B cell (primary cell): ENCODE measurements at regions not wholly inside any gene's neighbourhood (a gene's known extent, or its start where the extent isn't known, plus 50 kb on each side); places are given as distances from the start of the nearest gene placed in this dataset.

Experiments
- ATAC-seq: fragments of 200-7000 bp; cut with Tn5 transposase; one replicate; pipeline ENCODE4 v1.10.0; 2021; ENCODE audit warnings: low read depth, mild to moderate bottlenecking, moderate number of reproducible peaks, moderate library complexity
- CTCF ChIA-PET: fragments of 350-600 bp; sonication (Branson Sonifier 250); formaldehyde crosslinking; loops from one replicate; lab custom pipeline; 2021; ENCODE audit warnings: antibody characterized with exemption, inconsistent platforms; lab: Charles Lee
- POLR2A ChIA-PET: fragments of 350-600 bp; sonication (Branson Sonifier 250); formaldehyde crosslinking; loops from one replicate; lab custom pipeline; 2021; ENCODE audit warnings: antibody characterized with exemption; lab: Charles Lee
- DNase-seq: peaks from one replicate; pipeline ENCODE4 v3.0.0; 2013
- H2AFZ ChIP-seq: 2 replicates; pipeline ENCODE4 v1.6.1; 2012; ENCODE audit warnings: mild to moderate bottlenecking, low read depth, low read length; ENCODE audit not compliant: insufficient read depth, poor library complexity, severe bottlenecking
- H3K27ac ChIP-seq, 2 donors: 1 replicate in 1 of 2; 2 replicates in 1 of 2; pipeline ENCODE4 v1.5.1; 2012 to 2013; ENCODE audit warnings: low read length in 2 of 2, mild to moderate bottlenecking in 2 of 2, moderate library complexity in 1 of 2
- H3K27me3 ChIP-seq, 4 experiments: fragments of 200-600 bp in 1 of 4; sonication (generic) in 1 of 4; replicated peaks in 1 of 4; 1 replicate in 2 of 4; 2 replicates in 2 of 4; pipeline versions ENCODE4 v1.6.1 to v1.7.0; 2013 to 2016; ENCODE audit warnings: low read length in 3 of 4, mild to moderate bottlenecking in 2 of 4, mixed read lengths in 1 of 4, moderate library complexity in 1 of 4; ENCODE audit not compliant: insufficient read depth in 4 of 4, control insufficient read depth in 3 of 4; ENCODE audit errors: control extremely low read depth in 1 of 4
- H3K36me3 ChIP-seq, 2 experiments: replicated peaks in 1 of 2; 1 replicate in 1 of 2; 2 replicates in 1 of 2; pipeline versions ENCODE4 v1.6.1 to v1.7.1; 2013; ENCODE audit warnings: low read length in 1 of 2; ENCODE audit not compliant: insufficient read depth in 2 of 2, control insufficient read depth in 1 of 2; ENCODE audit errors: control extremely low read depth in 1 of 2, extremely low read depth in 1 of 2
- H3K4me1 ChIP-seq, 2 donors: fragments of 200-600 bp in 1 of 2; sonication (generic) in 1 of 2; 1 replicate in 1 of 2; 2 replicates in 1 of 2; pipeline versions ENCODE4 v1.5.1 to v1.6.1; 2013 to 2017; ENCODE audit warnings: low read length in 2 of 2; ENCODE audit not compliant: control insufficient read depth in 2 of 2, insufficient read depth in 2 of 2
- H3K4me2 ChIP-seq: replicated peaks from 2 replicates; pipeline ENCODE3; 2012; ENCODE audit warnings: mild to moderate bottlenecking, low read depth, low read length; ENCODE audit not compliant: poor library complexity, severe bottlenecking
- H3K4me3 ChIP-seq, 5 experiments: fragments of 200-600 bp in 1 of 5; sonication (generic) in 1 of 5; 1 replicate in 3 of 5; 2 replicates in 2 of 5; pipeline versions ENCODE4 v1.5.1 to v1.7.0; 2011 to 2016; ENCODE audit warnings: low read length in 4 of 5, mild to moderate bottlenecking in 4 of 5, low read depth in 2 of 5, control low read depth in 1 of 5, moderate library complexity in 1 of 5; ENCODE audit not compliant: insufficient read depth in 1 of 5; ENCODE audit errors: control extremely low read depth in 1 of 5, extremely low read depth in 1 of 5
- H3K79me2 ChIP-seq: fragments of 200-600 bp; sonication (generic); one replicate; pipeline ENCODE4 v1.6.0; 2016; ENCODE audit warnings: low read length; ENCODE audit not compliant: control insufficient read depth, insufficient read depth
- H3K9ac ChIP-seq: fragments of 200-600 bp; sonication (generic); 2 replicates; pipeline ENCODE4 v1.6.1; 2017; ENCODE audit warnings: mild to moderate bottlenecking, low read length, moderate library complexity
- H3K9me3 ChIP-seq, 3 donors: one replicate each; pipeline versions ENCODE4 v1.6.1 to v1.7.1; 2013; ENCODE audit warnings: low read length in 2 of 3; ENCODE audit not compliant: control insufficient read depth in 2 of 3, insufficient read depth in 1 of 3; ENCODE audit errors: control extremely low read depth in 1 of 3
- H4K20me1 ChIP-seq: 2 replicates; pipeline ENCODE4 v1.6.0; 2012; ENCODE audit warnings: mild to moderate bottlenecking, low read length; ENCODE audit not compliant: insufficient read depth, control insufficient read depth, poor library complexity, severe bottlenecking
- H3K27ac Mint-ChIP-seq: one replicate; pipeline ENCODE4 v1.8.0; 2021; ENCODE audit warnings: mixed read lengths
- H3K27me3 Mint-ChIP-seq: one replicate; pipeline ENCODE4 v1.8.0; 2021; ENCODE audit warnings: mixed read lengths
- H3K4me1 Mint-ChIP-seq: one replicate; pipeline ENCODE4 v1.8.0; 2021; ENCODE audit warnings: mixed read lengths
- H3K4me3 Mint-ChIP-seq: one replicate; pipeline ENCODE4 v1.8.0; 2021; ENCODE audit warnings: mixed read lengths
- H3K9me3 Mint-ChIP-seq: one replicate; pipeline ENCODE4 v1.8.0; 2022; ENCODE audit warnings: mixed read lengths; ENCODE audit not compliant: insufficient read depth
- EZH2 ChIP-seq: IDR thresholded peaks from 2 replicates; pipeline ENCODE4 v1.6.1; 2012; ENCODE audit warnings: borderline replicate concordance, low read depth, mild to moderate bottlenecking, moderate library complexity, low read length; ENCODE audit not compliant: insufficient read depth, poor library complexity, severe bottlenecking
- WGBS: methylation state at CpG from one replicate; pipeline ENCODE4 v1.1.5; 2013; ENCODE audit warnings: missing lambda C conversion rate; ENCODE audit not compliant: insufficient coverage; 5-methylcytosine and 5-hydroxymethylcytosine counted together
- intact Hi-C: fragments of 100-400 bp; cut with micrococcal nuclease; formaldehyde crosslinking; loops from one replicate; pipeline ENCODE4 v1.10.0; 2022
- TF ChIP-seq, protein P1 (sequence below): fragments of 200-600 bp; IDR thresholded peaks from one replicate; pipeline ENCODE4 v1.8.0; 2022; ENCODE audit warnings: antibody characterized with exemption, mild to moderate bottlenecking

DNA sequence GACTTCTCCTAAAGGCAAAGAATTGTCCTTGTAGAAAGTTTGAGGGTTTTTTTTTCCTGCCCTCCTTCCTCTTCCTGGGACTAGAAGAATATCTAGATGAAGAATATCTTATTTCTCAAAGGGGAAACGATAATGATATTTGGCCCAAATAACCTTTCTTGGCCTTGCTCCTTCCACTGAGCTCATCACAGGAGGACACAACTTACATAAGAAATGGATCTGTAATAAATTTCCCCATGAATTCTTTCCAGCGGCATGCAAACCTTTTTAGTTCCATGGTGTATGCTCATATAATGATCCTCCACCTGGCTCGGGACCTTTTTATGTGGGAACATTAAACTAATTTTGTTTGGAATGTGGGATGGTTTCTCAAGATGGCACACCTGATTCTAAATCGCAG, 304.4 kb downstream of the DMRT2 start:
- Mint-ChIP-seq H3K27me3 (no peaks in the 10 kb centered on the region), H3K4me1 (no peaks in the 10 kb centered on the region), H3K4me3 (no peak overlapping the region), H3K9me3 (no peaks in the 10 kb centered on the region), H3K27ac (no peak overlapping the region)
- ChIA-PET CTCF (no interaction called here), POLR2A (no interaction called here)
- Histone ChIP-seq H2AFZ (no peak overlapping the region), H3K4me1 (no peaks in the 10 kb centered on the region), H3K27me3 (no peaks in the 10 kb centered on the region), H3K36me3 (no peaks in the 10 kb centered on the region), H3K4me3 (no peak overlapping the region), H3K79me2 (no peaks in the 10 kb centered on the region), H3K27ac (no peak overlapping the region), H3K9me3 (peaks cover 0 to 9% (median 0%) of the 10 kb centered on the region in 3 donors), H3K9ac (no peak overlapping the region), H4K20me1 (no peaks in the 10 kb centered on the region), H3K4me2 (no peak overlapping the region)
- no peak for ATAC-seq
- intact Hi-C loops: no loop called here
- no peak for TF ChIP-seq EZH2
- TF ChIP-seq, protein P1, sequence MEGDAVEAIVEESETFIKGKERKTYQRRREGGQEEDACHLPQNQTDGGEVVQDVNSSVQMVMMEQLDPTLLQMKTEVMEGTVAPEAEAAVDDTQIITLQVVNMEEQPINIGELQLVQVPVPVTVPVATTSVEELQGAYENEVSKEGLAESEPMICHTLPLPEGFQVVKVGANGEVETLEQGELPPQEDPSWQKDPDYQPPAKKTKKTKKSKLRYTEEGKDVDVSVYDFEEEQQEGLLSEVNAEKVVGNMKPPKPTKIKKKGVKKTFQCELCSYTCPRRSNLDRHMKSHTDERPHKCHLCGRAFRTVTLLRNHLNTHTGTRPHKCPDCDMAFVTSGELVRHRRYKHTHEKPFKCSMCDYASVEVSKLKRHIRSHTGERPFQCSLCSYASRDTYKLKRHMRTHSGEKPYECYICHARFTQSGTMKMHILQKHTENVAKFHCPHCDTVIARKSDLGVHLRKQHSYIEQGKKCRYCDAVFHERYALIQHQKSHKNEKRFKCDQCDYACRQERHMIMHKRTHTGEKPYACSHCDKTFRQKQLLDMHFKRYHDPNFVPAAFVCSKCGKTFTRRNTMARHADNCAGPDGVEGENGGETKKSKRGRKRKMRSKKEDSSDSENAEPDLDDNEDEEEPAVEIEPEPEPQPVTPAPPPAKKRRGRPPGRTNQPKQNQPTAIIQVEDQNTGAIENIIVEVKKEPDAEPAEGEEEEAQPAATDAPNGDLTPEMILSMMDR: no peak
- no peak for DNase-seq
- no CpG with 5 or more reads among the region's 4 CpGs for WGBS

DNA sequence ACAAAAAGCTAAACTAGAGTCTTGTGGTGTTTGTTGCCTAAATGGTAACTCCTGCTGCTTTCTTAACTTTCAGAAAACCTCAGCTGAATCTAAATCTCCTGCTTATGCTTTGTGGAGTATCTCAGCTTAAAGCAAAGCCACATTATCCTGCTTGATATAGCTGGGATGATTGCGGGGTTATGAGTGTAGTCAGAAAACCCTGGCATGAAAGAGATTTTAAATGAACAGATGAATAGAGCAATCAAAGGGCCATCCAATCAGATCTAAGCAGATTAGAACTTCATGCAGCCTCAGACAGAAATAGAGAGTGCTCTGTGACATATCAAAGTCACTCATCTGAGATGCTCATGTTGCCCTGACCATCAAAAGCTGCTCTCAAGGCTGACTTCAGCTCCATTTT, 305.5 kb downstream of the DMRT2 start:
- CTCF ChIA-PET: no interaction called here
- no peaks in the 10 kb centered on the region for H3K36me3 ChIP-seq
- TF ChIP-seq, protein P1: no peak
- no peak for TF ChIP-seq EZH2
- H3K9me3 Mint-ChIP-seq: no peaks in the 10 kb centered on the region
- no peaks in the 10 kb centered on the region for H3K79me2 ChIP-seq
- no peak overlapping the region for H3K27ac Mint-ChIP-seq
- no peak overlapping the region for H3K4me3 Mint-ChIP-seq
- H3K9me3 ChIP-seq: peaks cover 0 to 9% (median 0%) of the 10 kb centered on the region in 3 donors
- no peak overlapping the region for H2AFZ ChIP-seq
- DNase-seq: no peak
- no peak overlapping the region for H3K9ac ChIP-seq
- H3K4me3 ChIP-seq: no peak overlapping the region
- no peaks in the 10 kb centered on the region for H3K4me1 Mint-ChIP-seq
- no peaks in the 10 kb centered on the region for H3K27me3 ChIP-seq
- WGBS: no CpG with 5 or more reads among the region's 1 CpG
- no peaks in the 10 kb centered on the region for H3K27me3 Mint-ChIP-seq
- POLR2A ChIA-PET: no interaction called here
- ATAC-seq: no peak
- no peaks in the 10 kb centered on the region for H4K20me1 ChIP-seq
- no peaks in the 10 kb centered on the region for H3K4me1 ChIP-seq
- H3K4me2 ChIP-seq: no peak overlapping the region
- H3K27ac ChIP-seq: no peak overlapping the region
- intact Hi-C loops: no loop called here
